ENCODE measurements at regions not wholly inside any gene's neighbourhood (a gene's known extent, or its start where the extent isn't known, plus 50 kb on each side); places are given as distances from the start of the nearest gene placed in this dataset.

DNA sequence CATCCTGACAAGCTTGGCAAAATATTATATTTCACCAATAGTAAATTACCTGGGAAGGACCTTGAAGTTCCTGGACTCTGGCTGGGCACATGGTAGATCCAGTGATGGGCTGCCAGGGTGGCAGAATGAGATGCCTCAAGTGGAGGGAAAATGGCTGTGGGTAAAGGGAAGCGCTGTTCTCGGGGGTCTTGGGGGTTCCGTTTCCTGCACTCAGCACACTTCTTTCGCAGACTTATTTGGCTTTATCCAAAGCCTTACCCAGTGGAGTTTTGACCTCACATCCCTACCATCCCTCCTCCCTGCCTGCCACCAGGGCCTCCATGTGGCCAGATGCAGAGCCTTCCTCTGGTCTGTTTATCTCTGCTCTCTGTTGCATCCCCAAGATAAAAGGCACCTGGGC, 654.9 kb upstream of the HS6ST1 start:
- Histone ChIP-seq H3K4me3 (ENCODE audit: low read depth, low read length) (no peak overlapping the region), H3K9me3 (ENCODE audit: control insufficient read depth, insufficient read depth, low read length) (no peaks in the 10 kb centered on the region), H3K27ac (ENCODE audit: low read depth, low read length) (no peak overlapping the region), H3K36me3 (ENCODE audit: control insufficient read depth, insufficient read depth, low read length) (no peaks in the 10 kb centered on the region), H3K4me1 (ENCODE audit: control insufficient read depth, insufficient read depth, low read length) (no peaks in the 10 kb centered on the region), H3K9ac (ENCODE audit: low read depth, low read length) (no peak overlapping the region), H3K27me3 (ENCODE audit: control insufficient read depth, insufficient read depth, low read length) (no peaks in the 10 kb centered on the region)

- Histone ChIP-seq H3K36me3 (ENCODE audit: control insufficient read depth, insufficient read depth, low read length) (no peaks in the 10 kb centered on the region), H3K27me3 (ENCODE audit: control insufficient read depth, insufficient read depth, low read length) (no peaks in the 10 kb centered on the region), H3K27ac (ENCODE audit: low read depth, low read length) (no peak overlapping the region), H3K4me3 (ENCODE audit: low read depth, low read length) (no peak overlapping the region), H3K9me3 (ENCODE audit: control insufficient read depth, insufficient read depth, low read length) (no peaks in the 10 kb centered on the region), H3K4me1 (ENCODE audit: control insufficient read depth, insufficient read depth, low read length) (no peaks in the 10 kb centered on the region), H3K9ac (ENCODE audit: low read depth, low read length) (no peak overlapping the region)
These were observed 659.5 kb upstream of the HS6ST1 start for GRCh38 chr2:128978212-128978611.

- H3K36me3 ChIP-seq (ENCODE audit: control insufficient read depth, insufficient read depth, low read length): no peaks in the 10 kb centered on the region
- H3K4me3 ChIP-seq (ENCODE audit: low read depth, low read length): no peak overlapping the region
- H3K27ac ChIP-seq (ENCODE audit: low read depth, low read length): no peak overlapping the region
- no peaks in the 10 kb centered on the region for H3K4me1 ChIP-seq (ENCODE audit: control insufficient read depth, insufficient read depth, low read length)
- H3K9me3 ChIP-seq (ENCODE audit: control insufficient read depth, insufficient read depth, low read length): no peaks in the 10 kb centered on the region
- no peaks in the 10 kb centered on the region for H3K27me3 ChIP-seq (ENCODE audit: control insufficient read depth, insufficient read depth, low read length)
- H3K9ac ChIP-seq (ENCODE audit: low read depth, low read length): no peak overlapping the region
These were observed 660.5 kb upstream of the HS6ST1 start for GRCh38 chr2:128979182-128979581.

DNA sequence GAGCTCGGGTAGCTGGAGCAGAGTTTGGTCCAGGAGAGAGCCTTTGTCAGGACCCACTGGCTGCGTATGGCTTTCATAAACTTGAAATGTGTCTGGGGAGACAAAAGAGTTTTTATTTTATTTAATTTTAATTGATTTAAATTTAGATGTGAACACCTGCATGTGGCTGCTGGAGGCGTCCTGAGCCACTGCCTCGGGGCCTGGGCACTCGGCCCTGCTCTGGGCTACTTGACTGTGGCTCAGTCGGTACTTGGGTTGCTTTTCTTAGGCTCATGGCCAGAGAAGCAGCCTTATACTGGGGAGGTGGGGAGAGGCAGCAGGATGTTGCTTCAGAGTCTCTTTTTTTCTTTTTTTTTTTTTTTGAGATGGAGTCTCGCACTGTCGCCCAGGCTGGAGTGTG, 661.8 kb upstream of the HS6ST1 start:
- H3K9me3 ChIP-seq (ENCODE audit: control insufficient read depth, insufficient read depth, low read length): no peaks in the 10 kb centered on the region
- H3K4me3 ChIP-seq (ENCODE audit: low read depth, low read length): no peak overlapping the region
- H3K9ac ChIP-seq (ENCODE audit: low read depth, low read length): no peak overlapping the region
- no peaks in the 10 kb centered on the region for H3K27me3 ChIP-seq (ENCODE audit: control insufficient read depth, insufficient read depth, low read length)
- no peaks in the 10 kb centered on the region for H3K36me3 ChIP-seq (ENCODE audit: control insufficient read depth, insufficient read depth, low read length)
- H3K27ac ChIP-seq (ENCODE audit: low read depth, low read length): no peak overlapping the region
- no peaks in the 10 kb centered on the region for H3K4me1 ChIP-seq (ENCODE audit: control insufficient read depth, insufficient read depth, low read length)

- Histone ChIP-seq H3K4me3 (ENCODE audit: low read depth, low read length) (no peak overlapping the region), H3K36me3 (ENCODE audit: control insufficient read depth, insufficient read depth, low read length) (no peaks in the 10 kb centered on the region), H3K27ac (ENCODE audit: low read depth, low read length) (no peak overlapping the region), H3K27me3 (ENCODE audit: control insufficient read depth, insufficient read depth, low read length) (no peaks in the 10 kb centered on the region), H3K9ac (ENCODE audit: low read depth, low read length) (no peak overlapping the region), H3K4me1 (ENCODE audit: control insufficient read depth, insufficient read depth, low read length) (no peaks in the 10 kb centered on the region), H3K9me3 (ENCODE audit: control insufficient read depth, insufficient read depth, low read length) (no peaks in the 10 kb centered on the region)
These were observed 662.7 kb upstream of the HS6ST1 start for GRCh38 chr2:128981353-128981752.

- Histone ChIP-seq H3K27me3 (ENCODE audit: control insufficient read depth, insufficient read depth, low read length) (no peaks in the 10 kb centered on the region), H3K36me3 (ENCODE audit: control insufficient read depth, insufficient read depth, low read length) (no peaks in the 10 kb centered on the region), H3K4me1 (ENCODE audit: control insufficient read depth, insufficient read depth, low read length) (no peaks in the 10 kb centered on the region), H3K4me3 (ENCODE audit: low read depth, low read length) (no peak overlapping the region), H3K9me3 (ENCODE audit: control insufficient read depth, insufficient read depth, low read length) (no peaks in the 10 kb centered on the region), H3K9ac (ENCODE audit: low read depth, low read length) (no peak overlapping the region), H3K27ac (ENCODE audit: low read depth, low read length) (no peak overlapping the region)
These were observed 663.3 kb upstream of the HS6ST1 start for GRCh38 chr2:128982001-128982400.

- Histone ChIP-seq H3K27ac (ENCODE audit: low read depth, low read length) (no peak overlapping the region), H3K4me1 (ENCODE audit: control insufficient read depth, insufficient read depth, low read length) (no peaks in the 10 kb centered on the region), H3K4me3 (ENCODE audit: low read depth, low read length) (no peak overlapping the region), H3K36me3 (ENCODE audit: control insufficient read depth, insufficient read depth, low read length) (no peaks in the 10 kb centered on the region), H3K27me3 (ENCODE audit: control insufficient read depth, insufficient read depth, low read length) (no peaks in the 10 kb centered on the region), H3K9me3 (ENCODE audit: control insufficient read depth, insufficient read depth, low read length) (no peaks in the 10 kb centered on the region), H3K9ac (ENCODE audit: low read depth, low read length) (no peak overlapping the region)
These were observed 664.0 kb upstream of the HS6ST1 start for GRCh38 chr2:128982670-128983069.

GRCh38 chr2:128983094-128983493, 664.4 kb upstream of the HS6ST1 start:
- Histone ChIP-seq H3K27ac (ENCODE audit: low read depth, low read length) (no peak overlapping the region), H3K27me3 (ENCODE audit: control insufficient read depth, insufficient read depth, low read length) (no peaks in the 10 kb centered on the region), H3K36me3 (ENCODE audit: control insufficient read depth, insufficient read depth, low read length) (no peaks in the 10 kb centered on the region), H3K9me3 (ENCODE audit: control insufficient read depth, insufficient read depth, low read length) (no peaks in the 10 kb centered on the region), H3K4me1 (ENCODE audit: control insufficient read depth, insufficient read depth, low read length) (no peaks in the 10 kb centered on the region), H3K9ac (ENCODE audit: low read depth, low read length) (no peak overlapping the region), H3K4me3 (ENCODE audit: low read depth, low read length) (no peak overlapping the region)

DNA sequence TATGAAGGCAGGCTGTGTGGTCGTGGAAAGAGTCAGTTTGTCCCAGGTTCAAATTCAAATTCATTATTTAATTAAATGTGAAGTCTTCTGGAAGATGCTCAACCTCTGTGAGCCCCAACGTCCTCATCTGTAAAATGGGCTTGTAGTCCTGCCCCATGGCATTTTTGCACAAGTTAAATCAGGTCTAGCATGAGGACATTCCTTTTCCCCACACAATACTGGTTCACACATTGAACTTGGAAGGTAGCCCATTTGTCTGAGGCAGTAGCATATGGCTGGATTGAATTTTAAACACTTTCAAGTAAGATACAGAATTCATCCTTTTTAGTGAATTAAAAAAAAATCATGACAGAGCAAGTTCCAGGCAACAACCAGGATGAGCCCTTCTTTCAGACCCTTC, 665.4 kb upstream of the HS6ST1 start:
- Histone ChIP-seq H3K9me3 (ENCODE audit: control insufficient read depth, insufficient read depth, low read length) (no peaks in the 10 kb centered on the region), H3K27me3 (ENCODE audit: control insufficient read depth, insufficient read depth, low read length) (no peaks in the 10 kb centered on the region), H3K27ac (ENCODE audit: low read depth, low read length) (no peak overlapping the region), H3K4me1 (ENCODE audit: control insufficient read depth, insufficient read depth, low read length) (no peaks in the 10 kb centered on the region), H3K9ac (ENCODE audit: low read depth, low read length) (no peak overlapping the region), H3K36me3 (ENCODE audit: control insufficient read depth, insufficient read depth, low read length) (no peaks in the 10 kb centered on the region), H3K4me3 (ENCODE audit: low read depth, low read length) (no peak overlapping the region)

GRCh38 chr2:128984855-128985254, 666.2 kb upstream of the HS6ST1 start:
- Histone ChIP-seq H3K36me3 (ENCODE audit: control insufficient read depth, insufficient read depth, low read length) (no peaks in the 10 kb centered on the region), H3K27ac (ENCODE audit: low read depth, low read length) (no peak overlapping the region), H3K9me3 (ENCODE audit: control insufficient read depth, insufficient read depth, low read length) (no peaks in the 10 kb centered on the region), H3K4me3 (ENCODE audit: low read depth, low read length) (no peak overlapping the region), H3K27me3 (ENCODE audit: control insufficient read depth, insufficient read depth, low read length) (no peaks in the 10 kb centered on the region), H3K4me1 (ENCODE audit: control insufficient read depth, insufficient read depth, low read length) (no peaks in the 10 kb centered on the region), H3K9ac (ENCODE audit: low read depth, low read length) (no peak overlapping the region)

- Histone ChIP-seq H3K9ac (ENCODE audit: low read depth, low read length) (no peak overlapping the region), H3K27ac (ENCODE audit: low read depth, low read length) (no peak overlapping the region), H3K4me1 (ENCODE audit: control insufficient read depth, insufficient read depth, low read length) (no peaks in the 10 kb centered on the region), H3K27me3 (ENCODE audit: control insufficient read depth, insufficient read depth, low read length) (no peaks in the 10 kb centered on the region), H3K4me3 (ENCODE audit: low read depth, low read length) (no peak overlapping the region), H3K36me3 (ENCODE audit: control insufficient read depth, insufficient read depth, low read length) (no peaks in the 10 kb centered on the region), H3K9me3 (ENCODE audit: control insufficient read depth, insufficient read depth, low read length) (no peaks in the 10 kb centered on the region)
These were observed 667.5 kb upstream of the HS6ST1 start for GRCh38 chr2:128986026-128986715.

DNA sequence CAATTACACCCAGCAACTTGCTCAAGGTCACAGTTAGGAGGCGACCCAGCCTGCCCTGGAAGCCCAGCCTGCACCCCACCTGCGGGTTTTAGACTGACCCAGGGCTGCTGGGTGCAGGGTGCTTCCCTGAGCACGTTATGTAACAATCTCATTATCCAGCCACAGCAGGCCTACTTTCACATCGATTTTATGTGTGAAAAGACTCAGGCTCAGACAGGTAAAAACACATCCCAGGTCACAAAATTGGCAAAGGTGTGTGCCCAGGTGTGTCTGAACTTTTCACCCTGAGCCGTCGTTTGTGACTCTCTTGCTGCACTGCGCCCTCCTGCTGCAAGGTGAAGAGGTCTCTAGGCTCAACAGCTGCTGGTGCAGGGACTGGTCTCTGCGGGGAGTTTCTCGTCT, 668.2 kb upstream of the HS6ST1 start:
- Histone ChIP-seq H3K27ac (ENCODE audit: low read depth, low read length) (no peak overlapping the region), H3K9ac (ENCODE audit: low read depth, low read length) (no peak overlapping the region), H3K36me3 (ENCODE audit: control insufficient read depth, insufficient read depth, low read length) (no peaks in the 10 kb centered on the region), H3K27me3 (ENCODE audit: control insufficient read depth, insufficient read depth, low read length) (no peaks in the 10 kb centered on the region), H3K9me3 (ENCODE audit: control insufficient read depth, insufficient read depth, low read length) (no peaks in the 10 kb centered on the region), H3K4me3 (ENCODE audit: low read depth, low read length) (no peak overlapping the region), H3K4me1 (ENCODE audit: control insufficient read depth, insufficient read depth, low read length) (no peaks in the 10 kb centered on the region)
